GM18507 (cell line): ENCODE measurements at regions not wholly inside any gene's neighbourhood (a gene's known extent, or its start where the extent isn't known, plus 50 kb on each side); places are given as distances from the start of the nearest gene placed in this dataset.

Experiments
- DNase-seq: peaks from one replicate; pipeline ENCODE4 v3.0.0; 2011; ENCODE audit warnings: low read depth; ENCODE audit not compliant: insufficient read length; ENCODE audit errors: extremely low spot score
- FAIRE-seq: peaks from 2 replicates; lab custom pipeline; 2011; peaks lifted over from hg19 to GRCh38; lab: Jason Lieb, UNC

GRCh38 chr12:118590406-118591150 lies 214.2 kb downstream of the SUDS3 start:
- DNase-seq: no peak
- FAIRE-seq: no peak

- DNase-seq (no peak), FAIRE-seq (no peak)
Measured at GRCh38 chr12:118603610-118604361, 227.4 kb downstream of the SUDS3 start.

GRCh38 chr12:118606690-118607089 lies 230.3 kb downstream of the SUDS3 start:
- DNase-seq (no peak), FAIRE-seq (no peak)

GRCh38 chr12:118607831-118608230 lies 231.5 kb downstream of the SUDS3 start:
- DNase-seq (no peak), FAIRE-seq (no peak)

- FAIRE-seq (no peak), DNase-seq (no peak)
Measured at GRCh38 chr12:118608770-118609344, 232.5 kb downstream of the SUDS3 start.

GRCh38 chr12:118611295-118611694 lies 234.9 kb downstream of the SUDS3 start:
- FAIRE-seq (no peak), DNase-seq (no peak)

- no peak for DNase-seq
- FAIRE-seq: no peak
Measured at GRCh38 chr12:118611770-118612169, 235.4 kb downstream of the SUDS3 start.

GRCh38 chr12:118617611-118618450 lies 241.5 kb downstream of the SUDS3 start:
- no peak for FAIRE-seq
- DNase-seq: no peak

- DNase-seq (no peak), FAIRE-seq (no peak)
Measured at GRCh38 chr12:118618695-118619094, 242.3 kb downstream of the SUDS3 start.

- no peak for DNase-seq
- FAIRE-seq: no peak
Measured at GRCh38 chr12:118625050-118625675, 248.8 kb downstream of the SUDS3 start.

GRCh38 chr12:118633071-118633470 lies 256.7 kb downstream of the SUDS3 start:
- DNase-seq (no peak), FAIRE-seq (no peak)

GRCh38 chr12:118635276-118635675 lies 258.9 kb downstream of the SUDS3 start:
- FAIRE-seq: no peak
- DNase-seq: no peak

- DNase-seq: no peak
- no peak for FAIRE-seq
Measured at GRCh38 chr12:118637767-118638370, 261.5 kb downstream of the SUDS3 start.

GRCh38 chr12:118641249-118641648 lies 264.9 kb downstream of the SUDS3 start:
- FAIRE-seq (no peak), DNase-seq (no peak)

- FAIRE-seq (no peak), DNase-seq (no peak)
Measured at GRCh38 chr12:118645219-118645618, 268.9 kb downstream of the SUDS3 start.

GRCh38 chr12:118649765-118650585 lies 273.6 kb downstream of the SUDS3 start:
- FAIRE-seq: no peak
- DNase-seq: no peak

- no peak for DNase-seq
- no peak for FAIRE-seq
Measured at GRCh38 chr12:118650586-118650960, 274.2 kb downstream of the SUDS3 start.

- no peak for DNase-seq
- FAIRE-seq: no peak
Measured at GRCh38 chr12:118651487-118651886, 275.1 kb downstream of the SUDS3 start.
